ENCODE measurements at regions not wholly inside any gene's neighbourhood (a gene's known extent, or its start where the extent isn't known, plus 50 kb on each side); places are given as distances from the start of the nearest gene placed in this dataset.
"Not testable (repeated sequence)": the region's sequence is repeated elsewhere in the genome, so short reads cannot be mapped to it uniquely, and the experiment has no call there.

- TF ChIP-seq GABPA (IDR thresholded peaks at IDR 0.05; ENCODE audit: low read depth) (no peak), FOXJ3 (CRISPR knock-in tag; IDR thresholded peaks at IDR 0.05) (no peak), FOSL2 (IDR thresholded peaks at IDR 0.05; ENCODE audit: borderline replicate concordance, low read depth) (no peak), ELF1 (IDR thresholded peaks at IDR 0.05) (no peak), ZBTB33 (IDR thresholded peaks at IDR 0.05; ENCODE audit: borderline replicate concordance, low read depth) (no peak), CHD2 (IDR thresholded peaks at IDR 0.05; ENCODE audit: low read length, partially characterized antibody) (no peak), NFIC (IDR thresholded peaks at IDR 0.05; ENCODE audit: borderline replicate concordance) (no peak), TCF12 (IDR thresholded peaks at IDR 0.05) (no peak), FOXM1 (IDR thresholded peaks at IDR 0.05; ENCODE audit: low read depth) (no peak), MEF2A (IDR thresholded peaks at IDR 0.05; ENCODE audit: borderline replicate concordance, low read depth) (no peak)
- WGBS (ENCODE audit: low lambda C conversion rate) = 50% methylated on average over 2 of the region's 2 CpGs
- no peak overlapping the region for H3K4me2 ChIP-seq
- H3K9me3 ChIP-seq = no peaks in the 10 kb centered on the region
- no peaks in the 10 kb centered on the region for H3F3A ChIP-seq (replicated peaks; ENCODE audit: insufficient read depth)
- ChIA-PET POLR2A (no interaction called here), CTCF (interaction anchor here (1.5 kb wide), 1 partner anchor 10 kb away, joined by 3 read pairs; no protein-coding TSS in a partner anchor)
- H3K4me1 ChIP-seq (ENCODE audit: control insufficient read depth in 1 of 2, insufficient read depth in 2 of 2, low read depth in 1 of 2, low read length in 1 of 2) = no peaks in the 10 kb centered on the region
- H4K20me1 ChIP-seq (ENCODE audit: insufficient read depth) = no peaks in the 10 kb centered on the region
- H3K36me3 ChIP-seq (replicated peaks in 1 of 2; ENCODE audit: control insufficient read depth in 1 of 2, insufficient read depth in 2 of 2, low read length in 1 of 2) = no peaks in the 10 kb centered on the region
- H3K9ac ChIP-seq = no peak overlapping the region
- no peaks in the 10 kb centered on the region for H3K9me2 ChIP-seq
- no peak overlapping the region for H2AFZ ChIP-seq (ENCODE audit: low read depth)
- no peak for DNase-seq
- H3K79me2 ChIP-seq (ENCODE audit: insufficient read depth) = no peaks in the 10 kb centered on the region
- H3K27ac ChIP-seq (ENCODE audit: low read depth in 2 of 2, low read length in 1 of 2) = no peak overlapping the region
- H3K4me3 ChIP-seq (ENCODE audit: low read depth in 2 of 2, low read length in 1 of 2) = no peak overlapping the region
- no peaks in the 10 kb centered on the region for H3K27me3 ChIP-seq (ENCODE audit: insufficient read depth)
Observed at GRCh38 chr2:184049566-184049965, 548.8 kb upstream of the ZNF804A start.

GRCh38 chr2:184053326-184053725, 545.0 kb upstream of the ZNF804A start:
- ChIA-PET CTCF (interaction anchor here (1.1 kb wide), 1 partner anchor 11 kb away, joined by 4 read pairs; no protein-coding TSS in a partner anchor), POLR2A (no interaction called here)
- Histone ChIP-seq H3K79me2 (ENCODE audit: insufficient read depth) (no peaks in the 10 kb centered on the region), H3K36me3 (replicated peaks in 1 of 2; ENCODE audit: control insufficient read depth in 1 of 2, insufficient read depth in 2 of 2, low read length in 1 of 2) (no peaks in the 10 kb centered on the region), H3K9ac (no peak overlapping the region), H3K27ac (ENCODE audit: low read depth in 2 of 2, low read length in 1 of 2) (no peak overlapping the region), H3K27me3 (ENCODE audit: insufficient read depth) (no peaks in the 10 kb centered on the region), H3K9me3 (no peaks in the 10 kb centered on the region), H3F3A (replicated peaks; ENCODE audit: insufficient read depth) (no peaks in the 10 kb centered on the region), H3K4me3 (ENCODE audit: low read depth in 2 of 2, low read length in 1 of 2) (no peak overlapping the region), H2AFZ (ENCODE audit: low read depth) (no peak overlapping the region), H3K4me2 (no peak overlapping the region), H3K9me2 (no peaks in the 10 kb centered on the region), H3K4me1 (ENCODE audit: control insufficient read depth in 1 of 2, insufficient read depth in 2 of 2, low read depth in 1 of 2, low read length in 1 of 2) (no peaks in the 10 kb centered on the region), H4K20me1 (ENCODE audit: insufficient read depth) (no peaks in the 10 kb centered on the region)
- TF ChIP-seq TCF12 (IDR thresholded peaks at IDR 0.05) = no peak
- no peak for TF ChIP-seq USF1 (IDR thresholded peaks at IDR 0.05; ENCODE audit: borderline replicate concordance, low read depth)
- no peak for TF ChIP-seq EZH2phosphoT487 (IDR thresholded peaks at IDR 0.05; ENCODE audit: borderline replicate concordance, low read depth)
- no peak for TF ChIP-seq SIN3A (IDR thresholded peaks at IDR 0.05; ENCODE audit: borderline replicate concordance, low read depth, low read length)
- no peak for TF ChIP-seq TAF1 (IDR thresholded peaks at IDR 0.05; ENCODE audit: borderline replicate concordance, low read depth, low read length)
- TF ChIP-seq TEAD4 (IDR thresholded peaks at IDR 0.05; ENCODE audit: borderline replicate concordance, insufficient read depth) = no peak
- no peak for TF ChIP-seq RXRA (IDR thresholded peaks at IDR 0.05; ENCODE audit: borderline replicate concordance, low read depth)
- no peak for TF ChIP-seq ELF1 (IDR thresholded peaks at IDR 0.05)
- TF ChIP-seq RFX5 (IDR thresholded peaks at IDR 0.05; ENCODE audit: low read length) = no peak
- TF ChIP-seq EP300 (IDR thresholded peaks at IDR 0.05; ENCODE audit: borderline replicate concordance in 1 of 2, low read depth in 1 of 2, low read length in 1 of 2) = no peak
- TF ChIP-seq USF2 (IDR thresholded peaks at IDR 0.05; ENCODE audit: borderline replicate concordance, low read depth, low read length) = no peak
- WGBS (ENCODE audit: low lambda C conversion rate) = 80% methylated on average over 3 of the region's 3 CpGs
- DNase-seq = no peak

GRCh38 chr2:184054419-184054818, 543.9 kb upstream of the ZNF804A start:
- POLR2A ChIA-PET; H3K36me3 ChIP-seq (replicated peaks in 1 of 2; ENCODE audit: control insufficient read depth in 1 of 2, insufficient read depth in 2 of 2, low read length in 1 of 2); H3K79me2 ChIP-seq (ENCODE audit: insufficient read depth); H3F3A ChIP-seq (replicated peaks; ENCODE audit: insufficient read depth); H2AFZ ChIP-seq (ENCODE audit: low read depth); H4K20me1 ChIP-seq (ENCODE audit: insufficient read depth); H3K4me2 ChIP-seq; H3K27me3 ChIP-seq (ENCODE audit: insufficient read depth); H3K27ac ChIP-seq (ENCODE audit: low read depth in 2 of 2, low read length in 1 of 2); H3K4me1 ChIP-seq (ENCODE audit: control insufficient read depth in 1 of 2, insufficient read depth in 2 of 2, low read depth in 1 of 2, low read length in 1 of 2); H3K9me3 ChIP-seq; H3K9ac ChIP-seq; H3K9me2 ChIP-seq; DNase-seq; H3K4me3 ChIP-seq (ENCODE audit: low read depth in 2 of 2, low read length in 1 of 2): not testable (repeated sequence)
- 93% methylated on average over 1 of the region's 1 CpG for WGBS (ENCODE audit: low lambda C conversion rate)
- CTCF ChIA-PET = interaction anchor here (1.3 kb wide), 1 partner anchor 10 kb away, joined by 4 read pairs; no protein-coding TSS in a partner anchor

Measured in SK-N-SH (cell line).